ENCODE measurements at regions not wholly inside any gene's neighbourhood (a gene's known extent, or its start where the extent isn't known, plus 50 kb on each side); places are given as distances from the start of the nearest gene placed in this dataset.

DNA sequence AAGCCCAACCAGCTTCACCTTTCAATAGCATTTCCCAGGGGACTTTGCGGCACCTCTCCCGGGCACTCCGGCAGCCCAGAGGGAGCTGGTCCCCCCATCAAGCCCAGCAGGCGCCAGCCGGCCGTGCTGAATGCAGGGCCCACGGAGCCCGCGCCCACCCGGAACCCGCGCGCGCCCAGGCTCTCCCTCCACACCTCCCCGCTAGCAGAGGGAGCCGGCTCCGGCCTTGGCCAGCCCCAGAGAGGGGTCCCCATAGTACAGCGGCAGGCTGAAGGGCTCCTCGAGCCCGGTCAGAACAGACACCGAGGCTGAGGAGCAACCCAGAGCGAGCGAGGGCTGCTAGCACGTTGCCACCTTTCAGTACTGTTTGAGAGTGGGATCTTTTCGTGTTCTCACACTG is 300.8 kb downstream of the DSEL start:
- Histone ChIP-seq H3K4me3 (no peak overlapping the region), H3K36me3 (no peaks in the 10 kb centered on the region), H3K4me1 (no peaks in the 10 kb centered on the region), H3K9me3 (no peaks in the 10 kb centered on the region), H3K27me3 (no peaks in the 10 kb centered on the region), H3K27ac (no peak overlapping the region)
- ATAC-seq (peak; percentile 15), DNase-seq (no peak)
- intact Hi-C loops (cut with DNase I), result no loop called here
- TF ChIP-seq, protein P1, sequence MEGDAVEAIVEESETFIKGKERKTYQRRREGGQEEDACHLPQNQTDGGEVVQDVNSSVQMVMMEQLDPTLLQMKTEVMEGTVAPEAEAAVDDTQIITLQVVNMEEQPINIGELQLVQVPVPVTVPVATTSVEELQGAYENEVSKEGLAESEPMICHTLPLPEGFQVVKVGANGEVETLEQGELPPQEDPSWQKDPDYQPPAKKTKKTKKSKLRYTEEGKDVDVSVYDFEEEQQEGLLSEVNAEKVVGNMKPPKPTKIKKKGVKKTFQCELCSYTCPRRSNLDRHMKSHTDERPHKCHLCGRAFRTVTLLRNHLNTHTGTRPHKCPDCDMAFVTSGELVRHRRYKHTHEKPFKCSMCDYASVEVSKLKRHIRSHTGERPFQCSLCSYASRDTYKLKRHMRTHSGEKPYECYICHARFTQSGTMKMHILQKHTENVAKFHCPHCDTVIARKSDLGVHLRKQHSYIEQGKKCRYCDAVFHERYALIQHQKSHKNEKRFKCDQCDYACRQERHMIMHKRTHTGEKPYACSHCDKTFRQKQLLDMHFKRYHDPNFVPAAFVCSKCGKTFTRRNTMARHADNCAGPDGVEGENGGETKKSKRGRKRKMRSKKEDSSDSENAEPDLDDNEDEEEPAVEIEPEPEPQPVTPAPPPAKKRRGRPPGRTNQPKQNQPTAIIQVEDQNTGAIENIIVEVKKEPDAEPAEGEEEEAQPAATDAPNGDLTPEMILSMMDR (IDR thresholded peaks at IDR 0.05), result no peak

DNA sequence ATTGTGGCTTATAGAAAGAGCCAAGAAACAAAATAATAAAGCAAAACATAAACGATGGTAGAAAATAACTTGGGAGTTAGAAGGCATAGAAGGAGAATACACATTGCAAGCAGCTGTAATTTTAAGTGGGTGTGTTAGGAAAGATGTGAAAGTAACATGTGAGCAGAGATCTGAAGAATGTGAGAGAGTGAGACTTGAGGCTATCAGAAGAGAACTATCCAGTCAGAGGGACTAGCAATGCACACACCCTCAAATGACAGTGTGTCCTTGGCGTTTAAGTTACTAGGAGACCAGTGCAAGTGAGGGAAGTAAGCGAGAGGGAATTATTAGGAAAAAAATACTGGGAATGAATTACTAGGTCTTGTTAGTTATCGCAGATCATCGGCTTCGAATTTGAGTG is 304.9 kb downstream of the DSEL start:
- ATAC-seq (no peak), DNase-seq (no peak)
- intact Hi-C loops (cut with DNase I), result no loop called here
- Histone ChIP-seq H3K4me1 (no peaks in the 10 kb centered on the region), H3K9me3 (no peaks in the 10 kb centered on the region), H3K4me3 (no peak overlapping the region), H3K27ac (no peak overlapping the region), H3K27me3 (no peaks in the 10 kb centered on the region), H3K36me3 (no peaks in the 10 kb centered on the region)
- TF ChIP-seq, protein P1 (IDR thresholded peaks at IDR 0.05), result no peak

DNA sequence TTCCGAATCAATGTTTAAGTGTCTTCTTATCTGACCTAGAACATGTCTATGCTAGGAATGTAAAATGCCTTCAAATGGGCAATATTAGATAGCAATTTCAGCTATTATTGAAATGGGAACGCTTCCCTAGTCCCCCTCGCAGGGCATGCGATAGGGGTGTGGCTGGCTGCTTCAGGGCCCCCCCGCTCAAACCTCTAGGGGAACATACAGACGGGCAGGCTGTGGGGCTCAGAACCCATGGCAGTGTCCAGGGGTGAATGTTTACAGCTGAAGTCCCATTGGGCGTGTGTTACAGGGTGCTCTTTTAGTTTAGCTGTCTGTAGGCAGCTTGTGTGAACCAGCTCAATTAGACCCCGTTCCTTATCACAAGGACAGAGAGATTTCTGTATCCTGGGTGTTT is 315.9 kb downstream of the DSEL start:
- no peak for DNase-seq
- no peak overlapping the region for H3K27ac ChIP-seq
- intact Hi-C loops (cut with DNase I), result no loop called here

DNA sequence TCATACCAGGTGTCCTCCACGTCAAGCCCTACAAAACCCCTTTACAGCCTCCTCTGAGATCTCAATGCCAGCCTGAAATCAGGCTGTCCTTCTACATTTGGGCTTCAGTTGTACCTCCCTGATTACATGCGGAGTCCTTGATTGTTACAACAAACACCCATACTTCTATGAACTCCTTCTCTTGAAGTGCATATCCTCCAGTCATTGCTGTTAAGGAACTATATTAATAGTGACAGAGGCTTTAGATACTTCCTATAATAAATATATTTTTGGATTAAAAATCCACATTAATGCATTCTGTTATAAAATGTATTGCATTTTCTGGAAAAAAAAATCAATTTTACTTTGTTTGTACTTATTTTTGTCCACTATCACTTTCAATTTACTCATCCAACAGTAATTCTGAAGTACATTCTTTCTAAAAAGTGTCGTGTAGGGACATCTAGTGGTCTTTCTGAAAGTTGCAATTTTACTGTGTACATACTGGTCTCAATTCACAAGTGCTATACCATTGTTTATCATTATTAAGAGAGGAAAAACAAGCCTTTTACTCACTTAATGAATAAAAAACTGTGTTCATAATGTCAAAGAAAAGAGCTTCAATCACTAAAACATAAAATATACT is 316.4 kb downstream of the DSEL start:
- TF ChIP-seq, protein P1 (IDR thresholded peaks at IDR 0.05), result peak; percentile 66
- Histone ChIP-seq H3K36me3 (no peaks in the 10 kb centered on the region), H3K27ac (no peak overlapping the region), H3K4me1 (no peaks in the 10 kb centered on the region), H3K9me3 (no peaks in the 10 kb centered on the region), H3K4me3 (no peak overlapping the region), H3K27me3 (peaks cover 7% of the 10 kb centered on the region)
- intact Hi-C loops (cut with DNase I), result no loop called here
- ATAC-seq (peak; percentile 70), DNase-seq (no peak)

More for the DNA sequence above, 315.9 kb downstream of the DSEL start:
- Histone ChIP-seq H3K4me1 (no peaks in the 10 kb centered on the region), H3K4me3 (no peak overlapping the region), H3K9me3 (no peaks in the 10 kb centered on the region), H3K36me3 (no peaks in the 10 kb centered on the region), H3K27me3 (peaks cover 7% of the 10 kb centered on the region)
- no peak for ATAC-seq
- TF ChIP-seq, protein P1 (IDR thresholded peaks at IDR 0.05), result no peak

DNA sequence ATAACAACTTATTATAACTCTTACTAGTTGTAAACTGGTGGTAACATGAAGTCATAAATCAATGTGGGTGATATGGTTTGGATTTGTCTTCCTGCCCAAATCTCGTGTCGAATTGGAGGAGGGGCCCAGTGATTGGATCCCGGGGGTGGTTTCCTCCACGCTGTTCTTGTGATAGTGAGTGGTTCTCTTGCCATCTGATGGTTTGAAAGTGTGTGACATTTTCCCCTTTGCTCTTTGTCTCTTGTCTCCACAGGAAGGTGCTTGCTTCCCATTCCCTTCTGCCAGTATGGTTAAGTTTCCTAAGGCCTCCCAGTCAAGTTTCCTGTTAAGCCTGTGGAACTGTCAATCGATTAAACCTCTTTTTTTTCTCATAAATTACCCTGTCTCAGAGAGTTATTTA is 321.6 kb downstream of the DSEL start:
- no peak overlapping the region for H3K4me3 ChIP-seq
- DNase-seq, result no peak

More for the DNA sequence above, 321.6 kb downstream of the DSEL start:
- no peak overlapping the region for H3K27ac ChIP-seq
- no peaks in the 10 kb centered on the region for H3K4me1 ChIP-seq
- no peaks in the 10 kb centered on the region for H3K9me3 ChIP-seq
- TF ChIP-seq, protein P1 (IDR thresholded peaks at IDR 0.05), result no peak
- intact Hi-C loops (cut with DNase I), result no loop called here
- no peaks in the 10 kb centered on the region for H3K36me3 ChIP-seq
- ATAC-seq, result no peak
- no peaks in the 10 kb centered on the region for H3K27me3 ChIP-seq

Data from upper lobe of right lung (tissue), 1 donor.